ENCODE measurements at regions not wholly inside any gene's neighbourhood (a gene's known extent, or its start where the extent isn't known, plus 50 kb on each side); places are given as distances from the start of the nearest gene placed in this dataset.

DNA sequence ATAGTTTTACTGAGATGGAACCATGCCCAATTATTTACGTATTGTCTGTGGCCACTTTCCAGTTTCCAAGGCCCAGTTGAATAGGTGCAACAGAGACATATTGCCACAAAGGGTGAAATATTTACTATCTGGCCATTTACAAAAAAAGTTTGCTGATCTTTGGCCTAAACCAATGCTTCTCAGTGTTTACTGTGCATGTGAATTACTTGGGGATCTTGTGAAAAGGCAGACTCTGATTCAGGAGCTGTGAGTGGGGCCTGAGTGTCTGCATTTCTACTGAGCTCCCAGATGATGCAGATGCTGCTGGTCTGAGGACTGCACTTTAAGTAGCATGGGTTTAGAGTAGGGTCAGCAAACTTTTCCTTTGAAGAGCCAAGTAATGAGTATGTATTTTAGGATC is 94.1 kb upstream of the PDE5A start:
- Histone ChIP-seq H3K79me2 (ENCODE audit: control insufficient read depth, insufficient read depth, low read length, unreplicated experiment) (no peaks in the 10 kb centered on the region), H2AFZ (ENCODE audit: low read length, unreplicated experiment) (no peak overlapping the region), H3K27me3 (ENCODE audit: insufficient read depth, low read length) (no peaks in the 10 kb centered on the region), H3K4me1 (ENCODE audit: control insufficient read depth, insufficient read depth, low read length, unreplicated experiment) (peaks cover 5% of the 10 kb centered on the region), H3K36me3 (ENCODE audit: insufficient read depth, low read length) (no peaks in the 10 kb centered on the region), H3K4me3 (ENCODE audit: low read depth, low read length) (no peak overlapping the region), H3K27ac (ENCODE audit: low read depth, low read length) (no peak overlapping the region)

DNA sequence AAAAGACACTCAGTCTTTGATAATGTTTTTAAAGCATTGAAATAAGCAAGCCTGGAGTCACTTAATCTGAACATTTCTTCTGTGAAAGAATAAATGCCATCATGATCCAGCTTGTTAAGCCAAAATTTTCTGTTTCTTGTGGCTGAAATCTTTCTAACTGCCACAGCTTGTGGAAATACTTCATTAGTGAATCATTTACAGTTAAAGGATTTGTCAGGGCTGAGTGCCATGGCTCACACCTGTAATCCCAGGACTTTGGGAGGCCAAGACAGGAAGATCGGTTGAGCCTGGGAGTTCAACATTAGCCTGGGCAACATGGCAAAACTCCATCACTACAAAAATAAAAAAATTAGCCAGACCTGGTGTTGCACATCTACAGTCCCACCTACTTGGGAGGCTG is 93.3 kb upstream of the PDE5A start:
- Histone ChIP-seq H3K36me3 (ENCODE audit: insufficient read depth, low read length) (no peaks in the 10 kb centered on the region), H3K27ac (ENCODE audit: low read depth, low read length) (no peak overlapping the region), H3K79me2 (ENCODE audit: control insufficient read depth, insufficient read depth, low read length, unreplicated experiment) (no peaks in the 10 kb centered on the region)

DNA sequence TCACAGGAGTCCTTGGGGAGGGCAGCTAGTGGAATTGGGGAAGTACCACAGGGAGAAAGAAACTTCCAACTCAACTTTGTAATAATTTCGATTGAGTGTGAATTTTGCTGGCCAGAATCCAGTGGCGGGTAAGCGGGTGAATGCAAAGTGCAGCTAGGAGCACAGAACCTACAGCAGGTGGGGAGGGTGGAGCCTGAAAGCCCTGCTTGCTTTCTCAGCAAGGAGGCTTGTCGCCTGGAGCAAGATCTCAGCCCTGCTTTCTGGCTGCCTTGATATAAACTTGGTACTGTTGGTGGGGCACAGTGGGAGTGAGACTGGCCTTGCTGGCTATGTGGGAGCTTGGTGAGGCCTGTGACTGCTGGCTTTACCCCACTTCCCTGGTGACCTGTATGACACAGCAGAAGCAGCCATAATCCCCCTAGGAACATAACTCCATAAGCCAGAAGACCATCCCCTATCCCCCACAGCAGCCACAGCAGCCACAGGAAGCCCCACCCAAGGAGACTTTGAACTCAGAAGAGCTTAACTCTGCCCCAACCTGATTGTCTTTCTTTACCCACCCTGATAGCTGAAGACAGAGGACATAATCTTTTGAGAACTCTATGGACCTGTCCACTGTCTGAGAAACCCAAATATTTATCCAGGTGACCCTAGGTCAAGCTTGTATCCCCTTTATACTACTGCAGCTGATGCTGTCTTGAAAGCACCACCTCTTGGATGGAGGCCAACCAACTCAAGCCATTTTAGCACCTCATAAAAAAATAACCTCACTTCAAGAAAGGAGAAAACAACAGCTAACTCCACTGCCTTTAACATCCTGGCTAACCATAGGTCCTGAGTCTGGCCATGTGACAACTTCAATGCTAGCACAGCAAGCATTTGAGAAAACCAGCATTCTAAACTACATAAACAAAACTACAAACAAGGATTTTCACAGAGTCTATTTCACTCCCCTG is 87.2 kb upstream of the PDE5A start:
- Histone ChIP-seq H2AFZ (ENCODE audit: low read length, unreplicated experiment) (no peak overlapping the region), H3K36me3 (ENCODE audit: insufficient read depth, low read length) (no peaks in the 10 kb centered on the region), H3K4me3 (ENCODE audit: low read depth, low read length) (no peak overlapping the region), H3K27ac (ENCODE audit: low read depth, low read length) (no peak overlapping the region), H3K79me2 (ENCODE audit: control insufficient read depth, insufficient read depth, low read length, unreplicated experiment) (no peaks in the 10 kb centered on the region), H3K4me1 (ENCODE audit: control insufficient read depth, insufficient read depth, low read length, unreplicated experiment) (no peaks in the 10 kb centered on the region), H3K27me3 (ENCODE audit: insufficient read depth, low read length) (no peaks in the 10 kb centered on the region)

More for the DNA sequence above, 93.3 kb upstream of the PDE5A start:
- Histone ChIP-seq H3K4me3 (ENCODE audit: low read depth, low read length) (no peak overlapping the region), H3K4me1 (ENCODE audit: control insufficient read depth, insufficient read depth, low read length, unreplicated experiment) (peaks cover 5% of the 10 kb centered on the region), H2AFZ (ENCODE audit: low read length, unreplicated experiment) (no peak overlapping the region), H3K27me3 (ENCODE audit: insufficient read depth, low read length) (no peaks in the 10 kb centered on the region)

DNA sequence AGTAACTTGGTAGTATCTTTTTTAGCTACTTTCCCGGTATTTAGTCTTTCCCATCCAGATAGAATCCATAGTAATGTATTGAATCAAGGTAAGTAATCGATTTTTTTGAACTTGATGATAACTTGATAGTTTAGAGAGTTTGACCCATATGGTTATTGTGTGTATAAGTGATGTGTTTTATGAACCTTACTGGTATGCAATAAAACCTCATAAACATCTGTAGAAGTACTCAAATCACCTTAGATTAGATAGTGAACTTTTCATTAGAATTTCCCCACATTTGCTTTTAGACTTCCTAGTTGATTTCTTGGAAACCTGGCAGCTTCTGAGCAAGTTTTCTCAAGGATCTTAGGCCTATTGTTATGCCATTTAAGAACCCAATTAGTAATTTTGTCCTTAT is 80.8 kb upstream of the PDE5A start:
- H3K4me1 ChIP-seq (ENCODE audit: control insufficient read depth, insufficient read depth, low read length, unreplicated experiment): no peaks in the 10 kb centered on the region
- H3K27me3 ChIP-seq (ENCODE audit: insufficient read depth, low read length): no peaks in the 10 kb centered on the region
- H3K4me3 ChIP-seq (ENCODE audit: low read depth, low read length): no peak overlapping the region
- H3K27ac ChIP-seq (ENCODE audit: low read depth, low read length): no peak overlapping the region
- no peaks in the 10 kb centered on the region for H3K36me3 ChIP-seq (ENCODE audit: insufficient read depth, low read length)
- H3K79me2 ChIP-seq (ENCODE audit: control insufficient read depth, insufficient read depth, low read length, unreplicated experiment): no peaks in the 10 kb centered on the region
- H2AFZ ChIP-seq (ENCODE audit: low read length, unreplicated experiment): no peak overlapping the region

DNA sequence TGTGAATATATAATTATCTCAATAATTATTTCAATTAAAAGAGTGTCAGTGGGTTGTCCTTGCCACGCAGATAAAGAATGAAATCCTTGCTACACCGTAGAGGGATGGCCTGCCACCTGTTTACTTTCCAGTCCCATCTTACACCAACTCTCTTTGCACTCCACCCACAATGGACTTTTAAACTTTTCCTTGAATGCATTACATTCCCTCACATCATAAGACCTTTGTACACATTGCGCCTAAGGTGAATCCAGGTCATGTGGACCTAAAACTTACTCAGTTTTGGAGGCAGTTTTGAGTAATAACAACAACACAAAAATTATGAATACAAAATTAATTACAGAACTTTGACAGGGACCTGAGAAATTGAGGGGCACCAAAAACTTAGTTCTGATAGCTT is 78.7 kb upstream of the PDE5A start:
- Histone ChIP-seq H2AFZ (ENCODE audit: low read length, unreplicated experiment) (no peak overlapping the region), H3K36me3 (ENCODE audit: insufficient read depth, low read length) (no peaks in the 10 kb centered on the region), H3K27ac (ENCODE audit: low read depth, low read length) (no peak overlapping the region), H3K4me3 (ENCODE audit: low read depth, low read length) (no peak overlapping the region), H3K79me2 (ENCODE audit: control insufficient read depth, insufficient read depth, low read length, unreplicated experiment) (no peaks in the 10 kb centered on the region), H3K4me1 (ENCODE audit: control insufficient read depth, insufficient read depth, low read length, unreplicated experiment) (no peaks in the 10 kb centered on the region), H3K27me3 (ENCODE audit: insufficient read depth, low read length) (no peaks in the 10 kb centered on the region)

DNA sequence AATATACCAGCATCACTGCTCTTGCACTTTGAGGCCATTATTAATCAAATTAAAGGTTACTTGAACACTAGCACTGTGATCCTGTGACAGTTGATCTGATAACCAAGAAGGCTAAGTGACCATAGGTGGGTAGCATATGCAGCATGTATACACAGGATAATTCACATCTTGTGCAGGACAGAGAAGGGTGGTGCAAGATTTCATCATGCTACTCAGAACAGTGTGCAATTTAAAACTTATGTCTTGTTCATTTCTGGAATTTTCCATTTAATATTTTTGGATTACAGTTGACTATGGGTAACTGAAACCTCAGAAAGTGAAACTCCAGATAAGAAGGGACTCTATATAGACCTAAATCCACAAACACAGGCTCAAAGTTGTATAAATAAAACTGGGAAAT is 78.2 kb upstream of the PDE5A start:
- Histone ChIP-seq H3K27me3 (ENCODE audit: insufficient read depth, low read length) (no peaks in the 10 kb centered on the region), H3K79me2 (ENCODE audit: control insufficient read depth, insufficient read depth, low read length, unreplicated experiment) (no peaks in the 10 kb centered on the region), H3K36me3 (ENCODE audit: insufficient read depth, low read length) (no peaks in the 10 kb centered on the region), H3K4me1 (ENCODE audit: control insufficient read depth, insufficient read depth, low read length, unreplicated experiment) (no peaks in the 10 kb centered on the region), H3K27ac (ENCODE audit: low read depth, low read length) (no peak overlapping the region), H3K4me3 (ENCODE audit: low read depth, low read length) (no peak overlapping the region), H2AFZ (ENCODE audit: low read length, unreplicated experiment) (no peak overlapping the region)

DNA sequence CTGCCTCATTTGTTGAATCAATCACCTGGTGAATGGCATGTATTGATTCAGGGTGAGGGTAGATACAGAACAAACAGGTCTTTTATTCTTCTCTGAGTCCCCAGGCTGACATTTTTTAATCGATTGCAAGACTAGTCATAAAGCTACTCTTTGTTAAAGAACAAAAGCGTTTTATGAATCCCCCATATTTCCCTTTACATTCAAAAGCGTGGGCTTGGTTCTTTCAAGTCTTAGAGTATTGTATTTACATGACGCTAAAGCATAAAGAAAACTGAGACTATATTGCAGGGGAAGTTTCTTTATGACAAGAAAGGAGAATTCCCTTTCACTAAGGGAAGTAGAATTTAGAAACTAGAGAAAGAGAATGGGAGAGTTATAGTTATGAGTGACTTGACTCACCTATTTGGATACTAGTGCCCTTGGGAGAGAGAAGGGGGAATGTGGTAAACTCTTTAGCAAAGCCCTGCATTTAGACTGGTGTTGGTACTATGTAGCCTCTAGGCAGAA is 69.3 kb upstream of the PDE5A start:
- Histone ChIP-seq H3K36me3 (ENCODE audit: insufficient read depth, low read length) (no peaks in the 10 kb centered on the region), H3K4me1 (ENCODE audit: control insufficient read depth, insufficient read depth, low read length, unreplicated experiment) (peaks cover 3% of the 10 kb centered on the region), H3K27ac (ENCODE audit: low read depth, low read length) (no peak overlapping the region), H2AFZ (ENCODE audit: low read length, unreplicated experiment) (no peak overlapping the region), H3K4me3 (ENCODE audit: low read depth, low read length) (no peak overlapping the region), H3K79me2 (ENCODE audit: control insufficient read depth, insufficient read depth, low read length, unreplicated experiment) (no peaks in the 10 kb centered on the region), H3K27me3 (ENCODE audit: insufficient read depth, low read length) (no peaks in the 10 kb centered on the region)

DNA sequence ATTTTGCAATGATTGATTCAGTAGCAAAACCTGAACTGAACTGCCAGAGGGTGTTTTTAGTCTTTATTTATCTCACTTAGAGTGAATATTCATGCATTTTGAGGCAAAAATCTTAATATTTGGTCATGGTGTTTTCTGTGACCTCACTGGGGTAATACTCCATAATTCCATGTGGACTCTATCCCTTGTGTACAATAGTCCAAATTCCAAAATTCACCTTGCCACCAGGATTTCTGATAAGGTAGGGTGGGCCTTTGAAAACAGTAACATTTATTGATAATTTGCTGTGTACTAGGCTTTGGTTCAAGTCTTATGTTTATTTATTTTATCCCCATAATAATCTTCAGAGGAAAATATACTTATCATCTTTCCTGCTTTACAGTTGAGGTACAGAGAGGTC is 68.4 kb upstream of the PDE5A start:
- H3K27ac ChIP-seq (ENCODE audit: low read depth, low read length): no peak overlapping the region
- no peak overlapping the region for H3K4me3 ChIP-seq (ENCODE audit: low read depth, low read length)
- H3K79me2 ChIP-seq (ENCODE audit: control insufficient read depth, insufficient read depth, low read length, unreplicated experiment): no peaks in the 10 kb centered on the region
- H3K36me3 ChIP-seq (ENCODE audit: insufficient read depth, low read length): no peaks in the 10 kb centered on the region
- H3K27me3 ChIP-seq (ENCODE audit: insufficient read depth, low read length): no peaks in the 10 kb centered on the region
- no peak overlapping the region for H2AFZ ChIP-seq (ENCODE audit: low read length, unreplicated experiment)
- peaks cover 12% of the 10 kb centered on the region for H3K4me1 ChIP-seq (ENCODE audit: control insufficient read depth, insufficient read depth, low read length, unreplicated experiment)

DNA sequence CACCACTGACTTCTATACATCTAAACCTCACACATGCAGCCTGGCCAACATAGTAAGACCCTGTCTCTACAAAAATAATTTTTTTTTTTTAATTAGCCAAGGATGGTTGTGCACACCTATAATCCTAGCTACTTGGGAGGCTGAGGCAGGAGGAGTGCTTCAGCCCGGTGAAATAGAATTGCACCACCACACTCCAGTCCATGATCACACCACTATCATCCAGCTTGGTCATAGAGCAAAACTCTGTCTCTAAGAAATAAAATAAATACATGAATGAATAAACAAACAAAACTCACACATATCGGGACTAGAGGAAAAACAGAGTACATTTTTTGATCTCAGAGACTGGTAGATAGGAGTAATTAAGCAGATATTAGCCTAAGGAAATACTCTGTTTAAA is 66.6 kb upstream of the PDE5A start:
- no peak overlapping the region for H3K27ac ChIP-seq (ENCODE audit: low read depth, low read length)
- H3K4me1 ChIP-seq (ENCODE audit: control insufficient read depth, insufficient read depth, low read length, unreplicated experiment): peaks cover 12% of the 10 kb centered on the region
- no peaks in the 10 kb centered on the region for H3K79me2 ChIP-seq (ENCODE audit: control insufficient read depth, insufficient read depth, low read length, unreplicated experiment)
- no peaks in the 10 kb centered on the region for H3K27me3 ChIP-seq (ENCODE audit: insufficient read depth, low read length)
- H2AFZ ChIP-seq (ENCODE audit: low read length, unreplicated experiment): no peak overlapping the region
- no peak overlapping the region for H3K4me3 ChIP-seq (ENCODE audit: low read depth, low read length)
- H3K36me3 ChIP-seq (ENCODE audit: insufficient read depth, low read length): no peaks in the 10 kb centered on the region

DNA sequence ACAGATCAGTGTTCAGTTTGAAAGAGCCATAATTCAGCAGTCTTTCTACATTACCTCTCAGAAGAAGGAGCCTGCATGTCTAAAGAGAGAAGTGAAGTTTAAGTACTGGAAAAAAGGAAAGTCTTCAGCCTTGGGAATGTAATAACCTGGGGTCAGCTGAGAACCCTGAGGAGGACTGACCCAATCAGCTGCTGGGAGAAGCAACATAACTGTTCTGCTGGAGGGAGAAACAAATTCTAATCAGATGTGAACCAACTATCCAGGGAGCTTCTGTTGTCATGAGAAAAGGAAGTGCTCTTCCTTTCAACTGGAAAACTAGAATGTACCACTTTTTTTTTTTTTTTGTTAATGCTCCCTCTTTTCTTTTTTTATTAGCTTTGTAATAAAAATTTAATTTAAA is 64.5 kb upstream of the PDE5A start:
- Histone ChIP-seq H3K4me1 (ENCODE audit: control insufficient read depth, insufficient read depth, low read length, unreplicated experiment) (peaks cover 12% of the 10 kb centered on the region), H3K27ac (ENCODE audit: low read depth, low read length) (no peak overlapping the region), H3K27me3 (ENCODE audit: insufficient read depth, low read length) (no peaks in the 10 kb centered on the region), H2AFZ (ENCODE audit: low read length, unreplicated experiment) (peak overlapping the region; percentile 94), H3K4me3 (ENCODE audit: low read depth, low read length) (no peak overlapping the region), H3K79me2 (ENCODE audit: control insufficient read depth, insufficient read depth, low read length, unreplicated experiment) (no peaks in the 10 kb centered on the region), H3K36me3 (ENCODE audit: insufficient read depth, low read length) (no peaks in the 10 kb centered on the region)

DNA sequence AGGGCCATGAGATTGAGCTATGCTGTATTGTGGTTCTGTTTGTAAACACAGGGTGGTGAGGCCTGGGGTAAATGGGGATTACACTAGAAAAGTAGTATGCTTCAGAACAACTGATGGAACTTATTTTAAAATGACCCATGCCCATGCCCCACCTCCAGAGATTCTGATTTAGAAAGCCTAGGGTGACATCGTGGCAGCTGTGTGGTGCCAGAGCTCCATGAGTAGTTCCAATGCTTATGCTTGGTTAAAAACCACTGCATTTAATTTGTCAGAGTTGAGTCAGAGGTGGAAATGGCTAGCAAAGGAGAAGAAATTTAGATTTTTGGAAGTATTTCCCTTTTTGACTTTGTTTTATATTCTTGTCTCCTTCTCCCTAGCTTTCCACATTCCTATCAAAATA is 63.4 kb upstream of the PDE5A start:
- Histone ChIP-seq H3K27me3 (ENCODE audit: insufficient read depth, low read length) (no peaks in the 10 kb centered on the region), H2AFZ (ENCODE audit: low read length, unreplicated experiment) (peak overlapping the region; percentile 80), H3K27ac (ENCODE audit: low read depth, low read length) (no peak overlapping the region), H3K79me2 (ENCODE audit: control insufficient read depth, insufficient read depth, low read length, unreplicated experiment) (no peaks in the 10 kb centered on the region), H3K36me3 (ENCODE audit: insufficient read depth, low read length) (no peaks in the 10 kb centered on the region), H3K4me3 (ENCODE audit: low read depth, low read length) (no peak overlapping the region), H3K4me1 (ENCODE audit: control insufficient read depth, insufficient read depth, low read length, unreplicated experiment) (peaks cover 12% of the 10 kb centered on the region)
